SK-N-MC (cell line): ENCODE measurements at regions not wholly inside any gene's neighbourhood (a gene's known extent, or its start where the extent isn't known, plus 50 kb on each side); places are given as distances from the start of the nearest gene placed in this dataset.

Source experiments
- EZH2 ChIP-seq: fragments of 200-600 bp; sonication (generic); IDR thresholded peaks from one replicate; pipeline ENCODE4 v1.6.1; 2017; ENCODE audit warnings: antibody characterized with exemption
- FOXP2 ChIP-seq: optimal IDR thresholded peaks from 2 replicates; pipeline ENCODE3; 2011; ENCODE audit warnings: mild to moderate bottlenecking, moderate library complexity; ENCODE audit not compliant: insufficient read depth; ENCODE audit errors: extremely low read length, control extremely low read depth
- POLR2AphosphoS5 ChIP-seq: IDR thresholded peaks from 2 replicates; pipeline ENCODE4 v1.6.1; 2012; ENCODE audit warnings: mild to moderate bottlenecking, low read depth, low read length, borderline replicate concordance

DNA sequence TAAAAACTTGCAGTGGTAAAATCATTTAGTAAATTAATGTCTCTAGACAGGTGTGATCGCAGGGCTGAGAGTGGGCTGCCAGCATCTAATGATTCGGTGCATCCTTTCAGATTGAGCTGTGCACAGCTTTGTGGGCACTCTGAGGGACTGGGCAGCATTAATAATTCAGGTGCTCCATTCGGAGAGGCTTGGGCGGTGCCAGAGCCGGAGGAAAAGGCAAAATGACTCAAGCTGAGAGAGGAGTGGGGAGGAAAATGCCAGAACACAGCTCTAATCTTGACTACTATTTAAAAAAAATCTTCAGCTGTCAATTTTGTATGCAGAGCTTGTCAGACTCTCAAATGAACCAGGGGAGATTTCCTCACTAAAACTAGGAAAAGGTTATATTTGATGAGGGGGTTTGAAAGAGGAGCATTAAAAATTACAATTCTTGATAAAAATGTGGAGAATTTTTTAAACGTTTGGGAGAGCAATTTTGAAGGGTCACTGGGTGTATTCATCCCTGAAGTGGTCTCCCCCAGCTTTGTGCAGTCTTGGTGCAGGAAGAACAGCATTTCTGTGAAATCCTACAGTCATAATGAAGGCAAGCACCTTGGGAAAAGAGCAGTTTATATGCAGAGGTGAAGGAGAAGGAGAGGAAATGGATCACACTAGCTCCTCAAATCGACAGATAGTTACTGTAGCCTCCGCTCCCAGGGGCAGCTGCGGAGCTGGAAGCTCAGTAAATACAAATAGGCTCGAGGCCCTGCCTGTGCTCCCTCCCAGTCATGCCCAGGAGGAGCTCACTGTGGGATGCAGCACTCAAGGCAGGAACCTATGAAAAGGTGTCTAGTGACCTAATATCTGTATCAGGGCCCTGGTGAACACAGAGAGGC, 535.4 kb upstream of the RAB6C start:
- TF ChIP-seq EZH2 (no peak), POLR2AphosphoS5 (no peak), FOXP2 (no peak)
